Activated naive CD4-positive, alpha-beta T cell treated with anti-CD3 and anti-CD28 coated beads for 36 hours (primary cell): ENCODE measurements at regions not wholly inside any gene's neighbourhood (a gene's known extent, or its start where the extent isn't known, plus 50 kb on each side); places are given as distances from the start of the nearest gene placed in this dataset.

Source experiments
- CTCF ChIA-PET: fragments of 350-600 bp; sonication (Branson Sonifier 250); formaldehyde crosslinking; loops from one replicate; lab custom pipeline; 2021; ENCODE audit warnings: antibody characterized with exemption; lab: Charles Lee
- DNase-seq: peaks from one replicate; pipeline ENCODE4 v3.0.0-alpha.2; 2020
- H3K27ac Mint-ChIP-seq: one replicate; pipeline ENCODE4 v1.8.0; 2021; ENCODE audit warnings: mild to moderate bottlenecking, mixed read lengths
- H3K27me3 Mint-ChIP-seq: one replicate; pipeline ENCODE4 v1.8.0; 2021; ENCODE audit warnings: low read depth, mixed read lengths
- H3K36me3 Mint-ChIP-seq: one replicate; pipeline ENCODE4 v1.8.0; 2021; ENCODE audit warnings: low read depth, mixed read lengths
- H3K4me1 Mint-ChIP-seq: one replicate; pipeline ENCODE4 v1.8.0; 2021; ENCODE audit warnings: low read depth, mixed read lengths
- H3K4me3 Mint-ChIP-seq: one replicate; pipeline ENCODE4 v1.8.0; 2021; ENCODE audit warnings: mild to moderate bottlenecking, moderate library complexity, mixed read lengths
- H3K9me3 Mint-ChIP-seq: one replicate; pipeline ENCODE4 v1.8.0; 2021; ENCODE audit warnings: mixed read lengths
- intact Hi-C: fragments of 100-400 bp; cut with micrococcal nuclease; formaldehyde crosslinking; loops from one replicate; pipeline ENCODE4 v1.15.1; 2023

DNA sequence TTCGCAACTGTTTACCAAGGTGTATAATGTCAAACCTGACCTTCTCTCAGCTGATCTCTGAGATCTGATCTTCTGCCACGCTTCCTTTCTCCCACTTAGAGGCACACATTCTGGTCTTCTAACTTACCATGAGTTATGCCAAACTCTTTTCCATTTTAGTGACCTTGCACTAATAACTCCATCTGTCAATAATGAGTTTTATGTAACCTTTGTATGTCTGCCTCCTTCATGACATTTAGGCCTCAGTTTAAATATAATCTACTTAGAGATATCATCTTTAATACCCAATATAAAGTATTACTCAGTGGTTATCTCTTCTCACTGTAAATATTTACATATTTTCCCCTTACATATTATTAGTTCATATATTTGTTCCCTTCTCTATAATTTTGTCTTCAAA lies 827.5 kb upstream of the PCDH20 start:
- no peak overlapping the region for H3K27ac Mint-ChIP-seq

DNA sequence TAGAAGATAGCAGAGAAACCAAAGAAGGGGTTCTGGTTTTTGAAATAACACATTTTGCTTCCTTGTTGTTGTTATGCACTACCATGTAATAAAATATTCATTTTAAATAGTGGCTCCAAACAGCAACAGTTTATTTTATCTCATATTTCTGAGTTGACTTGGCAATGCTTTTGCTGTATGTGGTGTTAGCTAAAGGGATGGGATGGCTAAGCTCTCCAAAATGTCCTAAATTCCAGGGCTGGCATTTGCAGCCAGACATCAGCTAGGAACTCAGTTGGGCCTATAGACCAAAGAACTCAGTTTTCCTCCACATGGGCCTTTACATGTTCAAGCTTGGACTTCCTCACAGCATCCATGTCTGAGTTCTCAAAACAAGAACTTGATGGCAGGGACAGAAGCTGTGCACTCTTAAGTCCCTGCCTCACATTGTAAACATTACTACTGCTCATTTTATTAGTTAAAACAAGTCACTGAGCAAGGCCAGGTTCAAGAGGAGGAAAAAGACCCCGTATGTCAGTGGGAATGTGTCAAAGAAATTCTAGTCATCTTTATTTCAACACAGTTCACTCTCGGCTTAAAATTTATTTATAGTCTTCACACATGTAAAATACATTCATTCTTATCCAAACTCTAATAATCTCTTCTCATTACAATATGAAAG lies 819.3 kb upstream of the PCDH20 start:
- no peaks in the 10 kb centered on the region for H3K36me3 Mint-ChIP-seq
- DNase-seq: no peak
- H3K4me3 Mint-ChIP-seq: no peak overlapping the region
- intact Hi-C loops: no loop called here
- no peaks in the 10 kb centered on the region for H3K27me3 Mint-ChIP-seq
- H3K27ac Mint-ChIP-seq: no peak overlapping the region
- no peaks in the 10 kb centered on the region for H3K4me1 Mint-ChIP-seq
- no peaks in the 10 kb centered on the region for H3K9me3 Mint-ChIP-seq
- CTCF ChIA-PET: interaction anchor here (1.2 kb wide), 1 partner anchor 1464 kb away, joined by 3 read pairs; no protein-coding TSS in a partner anchor

More for the DNA sequence above, 827.5 kb upstream of the PCDH20 start:
- DNase-seq: no peak
- no peaks in the 10 kb centered on the region for H3K36me3 Mint-ChIP-seq
- no peaks in the 10 kb centered on the region for H3K4me1 Mint-ChIP-seq
- H3K27me3 Mint-ChIP-seq: no peaks in the 10 kb centered on the region
- CTCF ChIA-PET: interaction anchor here (0.7 kb wide), 1 partner anchor 15 kb away, joined by 3 read pairs; no protein-coding TSS in a partner anchor
- intact Hi-C loops: no loop called here
- H3K4me3 Mint-ChIP-seq: no peak overlapping the region
- no peaks in the 10 kb centered on the region for H3K9me3 Mint-ChIP-seq

DNA sequence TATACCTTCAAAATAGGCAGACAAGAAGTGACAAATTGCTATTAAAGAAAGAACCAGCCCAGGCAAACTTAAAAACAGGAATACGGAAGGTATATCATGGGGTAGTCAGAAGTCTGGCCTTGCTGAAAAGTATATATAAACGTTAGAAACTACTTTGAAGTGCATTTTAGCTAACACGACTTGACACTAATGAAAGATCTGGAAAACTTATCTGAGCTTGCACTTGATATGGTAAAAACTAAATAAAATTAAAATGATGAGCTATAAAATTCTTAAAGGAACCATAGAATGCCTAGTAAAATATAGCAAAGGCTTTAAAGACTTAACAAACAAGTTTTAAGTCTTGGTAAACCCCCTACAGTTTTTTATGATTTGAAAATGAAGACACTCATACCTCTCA lies 795.3 kb upstream of the PCDH20 start:
- Mint-ChIP-seq H3K36me3 (no peaks in the 10 kb centered on the region), H3K27me3 (no peaks in the 10 kb centered on the region), H3K4me3 (no peak overlapping the region), H3K27ac (no peak overlapping the region), H3K9me3 (peaks cover 5% of the 10 kb centered on the region), H3K4me1 (no peaks in the 10 kb centered on the region)
- no peak for DNase-seq
- intact Hi-C loops: no loop called here
- CTCF ChIA-PET: interaction anchor here (0.5 to 0.6 kb wide), 2 partner anchors 159 to 1513 kb away, joined by 3 to 4 read pairs; no protein-coding TSS in a partner anchor

DNA sequence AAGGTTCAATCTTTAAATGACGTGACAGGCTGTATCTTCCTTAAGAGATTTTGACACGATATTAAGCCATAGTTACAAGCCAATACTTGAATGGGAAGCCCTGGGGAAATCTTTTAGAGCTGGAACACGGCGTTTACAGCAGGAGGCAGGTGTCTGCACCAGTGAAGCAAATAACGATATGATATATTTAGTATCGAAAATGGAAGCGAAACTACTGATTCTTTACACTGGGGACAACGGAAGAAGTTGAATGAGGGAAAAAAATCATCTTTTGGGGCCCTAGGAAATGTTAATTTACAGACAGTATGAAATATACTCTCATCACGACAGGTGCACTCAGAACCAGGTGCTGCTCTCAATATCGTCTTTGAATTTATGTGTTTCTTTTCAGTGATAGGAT lies 793.9 kb upstream of the PCDH20 start:
- no peaks in the 10 kb centered on the region for H3K27me3 Mint-ChIP-seq
- H3K9me3 Mint-ChIP-seq: peaks cover 12% of the 10 kb centered on the region
- H3K4me3 Mint-ChIP-seq: no peak overlapping the region
- H3K36me3 Mint-ChIP-seq: no peaks in the 10 kb centered on the region
- intact Hi-C loops: no loop called here
- H3K4me1 Mint-ChIP-seq: no peaks in the 10 kb centered on the region
- no peak overlapping the region for H3K27ac Mint-ChIP-seq
- no peak for DNase-seq
- CTCF ChIA-PET: no interaction called here

DNA sequence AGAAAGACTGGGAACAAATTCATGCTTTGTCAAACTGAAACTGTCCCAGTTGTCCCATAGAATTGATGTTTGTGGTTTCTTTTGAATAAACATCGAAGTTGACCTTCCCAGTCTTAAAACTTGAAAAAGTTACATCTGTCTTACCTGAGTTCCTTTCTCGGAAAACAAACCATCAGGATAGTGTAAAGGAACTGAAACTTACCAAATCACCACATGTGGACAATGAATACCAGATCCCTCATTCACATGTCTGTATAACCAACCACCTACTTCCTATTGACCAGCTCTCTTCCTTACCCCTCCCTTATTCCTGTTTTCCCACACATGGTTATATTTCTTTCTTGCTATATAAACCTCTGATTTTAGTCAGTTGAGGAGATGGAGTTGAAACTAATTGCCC lies 791.7 kb upstream of the PCDH20 start:
- no peaks in the 10 kb centered on the region for H3K27me3 Mint-ChIP-seq
- CTCF ChIA-PET: no interaction called here
- peaks cover 15% of the 10 kb centered on the region for H3K9me3 Mint-ChIP-seq
- no peak overlapping the region for H3K4me3 Mint-ChIP-seq
- H3K4me1 Mint-ChIP-seq: no peaks in the 10 kb centered on the region
- intact Hi-C loops: no loop called here
- no peak overlapping the region for H3K27ac Mint-ChIP-seq
- DNase-seq: no peak
- no peaks in the 10 kb centered on the region for H3K36me3 Mint-ChIP-seq

DNA sequence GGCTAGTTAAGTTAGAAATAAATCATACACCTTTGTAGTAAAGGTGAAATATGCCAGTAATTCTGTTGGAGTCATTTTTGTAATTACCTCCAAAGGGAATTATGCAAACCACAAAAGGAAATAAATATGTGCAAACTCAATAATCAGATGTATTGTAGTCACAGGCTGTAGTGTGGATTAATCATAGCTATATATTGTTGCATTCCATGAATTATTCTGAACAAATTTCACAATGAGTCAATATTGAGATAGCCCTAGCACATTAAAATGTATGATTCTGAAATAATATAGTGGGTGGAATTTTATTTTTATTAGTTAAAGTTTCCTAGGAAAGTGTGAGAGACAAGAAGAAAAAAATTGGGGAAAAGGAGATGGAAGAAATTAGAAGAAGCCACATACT lies 790.5 kb upstream of the PCDH20 start:
- no peaks in the 10 kb centered on the region for H3K4me1 Mint-ChIP-seq
- DNase-seq: no peak
- H3K9me3 Mint-ChIP-seq: peaks cover 16% of the 10 kb centered on the region
- CTCF ChIA-PET: no interaction called here
- no peak overlapping the region for H3K4me3 Mint-ChIP-seq
- H3K27me3 Mint-ChIP-seq: no peaks in the 10 kb centered on the region
- no peak overlapping the region for H3K27ac Mint-ChIP-seq
- H3K36me3 Mint-ChIP-seq: no peaks in the 10 kb centered on the region
- intact Hi-C loops: no loop called here

DNA sequence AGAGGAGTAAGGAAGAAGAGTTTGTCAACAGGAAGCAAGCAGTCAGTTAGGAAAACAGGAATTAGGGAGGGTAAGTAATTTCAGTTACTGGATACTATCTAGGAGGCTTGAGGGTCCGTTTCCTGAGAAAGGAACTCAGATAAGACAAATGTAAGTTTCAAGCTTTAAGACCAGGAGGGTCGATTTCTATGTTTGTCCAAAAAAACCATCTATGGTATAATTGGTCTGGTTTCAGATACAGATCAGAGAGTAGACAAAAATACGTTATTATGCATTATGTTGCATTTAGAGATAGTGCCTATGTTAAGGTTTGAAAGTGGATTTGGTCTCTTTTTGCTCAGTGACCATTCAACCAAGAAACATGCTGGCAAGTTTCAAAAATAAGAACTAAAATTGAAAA lies 789.6 kb upstream of the PCDH20 start:
- no peaks in the 10 kb centered on the region for H3K4me1 Mint-ChIP-seq
- DNase-seq: no peak
- no peak overlapping the region for H3K27ac Mint-ChIP-seq
- intact Hi-C loops: no loop called here
- no peak overlapping the region for H3K4me3 Mint-ChIP-seq
- CTCF ChIA-PET: no interaction called here
- H3K36me3 Mint-ChIP-seq: no peaks in the 10 kb centered on the region
- peaks cover 23% of the 10 kb centered on the region for H3K9me3 Mint-ChIP-seq
- no peaks in the 10 kb centered on the region for H3K27me3 Mint-ChIP-seq

DNA sequence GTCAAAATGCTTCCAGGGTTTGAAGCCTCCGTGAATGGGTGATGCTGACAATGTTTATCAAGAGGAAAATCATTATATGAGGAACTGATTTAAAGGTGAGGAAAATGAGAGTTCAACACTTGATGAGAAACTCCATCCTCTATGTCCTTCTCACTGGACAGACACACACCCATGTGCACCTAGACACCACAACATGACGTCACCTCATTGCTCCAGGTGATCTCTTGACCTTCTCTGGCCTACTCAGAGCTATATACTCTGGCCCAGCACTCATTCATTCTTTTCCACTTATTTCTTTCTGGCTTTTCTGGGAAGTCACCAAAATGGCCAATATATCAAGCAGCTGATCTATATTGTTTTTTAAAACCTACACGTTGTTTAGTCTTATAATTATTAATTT lies 778.7 kb upstream of the PCDH20 start:
- Mint-ChIP-seq H3K9me3 (peaks cover 6% of the 10 kb centered on the region), H3K4me1 (no peaks in the 10 kb centered on the region), H3K36me3 (no peaks in the 10 kb centered on the region), H3K27me3 (no peaks in the 10 kb centered on the region), H3K27ac (no peak overlapping the region), H3K4me3 (no peak overlapping the region)
- intact Hi-C loops: no loop called here
- DNase-seq: no peak
- CTCF ChIA-PET: no interaction called here

DNA sequence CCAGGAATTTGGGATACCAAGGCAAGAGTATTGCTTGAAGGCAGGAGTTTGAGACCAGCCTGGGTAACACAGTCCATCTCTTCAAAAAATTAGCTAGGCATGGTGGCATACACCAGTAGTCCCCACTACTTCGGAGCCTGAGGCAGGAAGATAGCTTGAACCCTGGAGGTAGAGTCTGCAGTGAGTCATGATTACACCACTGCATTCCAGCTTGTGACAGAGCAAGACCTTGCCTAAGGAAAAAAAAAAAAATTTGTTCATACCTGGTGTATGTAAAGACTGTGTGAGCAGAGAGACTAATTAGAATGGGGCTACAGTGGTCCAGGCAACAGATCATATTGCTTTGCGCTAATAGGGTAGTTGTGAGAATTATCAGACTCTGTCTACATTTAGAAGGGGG lies 778.3 kb upstream of the PCDH20 start:
- Mint-ChIP-seq H3K4me1 (no peaks in the 10 kb centered on the region), H3K9me3 (peaks cover 6% of the 10 kb centered on the region), H3K27ac (no peak overlapping the region), H3K4me3 (no peak overlapping the region), H3K27me3 (no peaks in the 10 kb centered on the region), H3K36me3 (no peaks in the 10 kb centered on the region)
- intact Hi-C loops: no loop called here
- no peak for DNase-seq
- CTCF ChIA-PET: no interaction called here

DNA sequence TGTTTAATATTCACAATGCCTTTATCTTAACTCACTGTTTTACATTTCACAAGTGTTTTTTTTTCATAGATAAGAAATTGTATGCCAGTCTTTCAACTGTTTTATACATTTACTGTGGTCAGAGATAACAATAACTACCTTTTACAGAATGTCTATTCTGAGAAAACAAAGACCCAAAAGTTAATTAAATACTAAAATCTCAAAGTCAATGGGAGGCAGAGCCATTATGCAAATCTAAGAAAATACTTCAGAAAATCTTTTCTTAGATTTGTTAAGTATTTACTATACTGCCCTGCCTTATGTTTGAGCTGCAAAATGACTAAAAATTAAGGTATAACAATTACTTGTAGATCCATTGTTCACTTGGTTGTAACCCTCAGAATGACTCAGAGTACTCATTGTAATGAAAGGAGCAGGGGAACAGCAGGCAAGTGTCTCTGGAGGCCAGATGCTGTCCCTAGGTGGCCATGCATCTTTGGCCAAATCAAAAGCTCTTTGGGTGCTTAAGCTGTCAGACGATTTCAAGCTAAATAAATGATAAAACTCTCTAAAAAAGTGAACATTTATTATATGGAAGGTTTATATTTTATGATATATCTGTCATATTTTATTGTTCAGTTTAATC lies 770.1 kb upstream of the PCDH20 start:
- CTCF ChIA-PET: no interaction called here
- Mint-ChIP-seq H3K4me1 (no peaks in the 10 kb centered on the region), H3K27ac (no peak overlapping the region), H3K9me3 (peaks cover 3% of the 10 kb centered on the region), H3K4me3 (no peak overlapping the region), H3K27me3 (no peaks in the 10 kb centered on the region), H3K36me3 (no peaks in the 10 kb centered on the region)
- intact Hi-C loops: no loop called here
- DNase-seq: no peak

DNA sequence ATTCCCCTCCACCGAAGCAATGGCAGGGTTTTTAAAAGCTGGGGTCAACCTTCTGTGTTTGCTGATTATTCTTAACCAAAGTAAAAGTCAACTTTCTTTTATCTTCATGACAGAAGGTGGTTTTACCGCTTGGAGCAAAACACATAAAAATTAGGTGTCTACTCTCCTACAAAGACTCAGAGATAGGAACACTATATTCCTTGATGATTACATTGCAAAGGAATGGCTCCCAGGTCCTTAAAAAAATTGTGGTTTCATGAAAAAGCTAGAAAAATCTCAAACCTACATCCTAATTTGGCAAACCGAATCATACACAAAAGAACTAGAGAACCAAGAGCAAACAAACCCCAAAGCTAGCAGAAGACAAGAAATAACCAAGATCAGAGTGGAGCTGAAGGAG lies 760.4 kb upstream of the PCDH20 start:
- CTCF ChIA-PET: no interaction called here
- no peaks in the 10 kb centered on the region for H3K4me1 Mint-ChIP-seq
- intact Hi-C loops: no loop called here
- no peaks in the 10 kb centered on the region for H3K27me3 Mint-ChIP-seq
- H3K36me3 Mint-ChIP-seq: no peaks in the 10 kb centered on the region
- H3K27ac Mint-ChIP-seq: no peak overlapping the region
- DNase-seq: no peak
- no peak overlapping the region for H3K4me3 Mint-ChIP-seq
- H3K9me3 Mint-ChIP-seq: peaks cover 7% of the 10 kb centered on the region

DNA sequence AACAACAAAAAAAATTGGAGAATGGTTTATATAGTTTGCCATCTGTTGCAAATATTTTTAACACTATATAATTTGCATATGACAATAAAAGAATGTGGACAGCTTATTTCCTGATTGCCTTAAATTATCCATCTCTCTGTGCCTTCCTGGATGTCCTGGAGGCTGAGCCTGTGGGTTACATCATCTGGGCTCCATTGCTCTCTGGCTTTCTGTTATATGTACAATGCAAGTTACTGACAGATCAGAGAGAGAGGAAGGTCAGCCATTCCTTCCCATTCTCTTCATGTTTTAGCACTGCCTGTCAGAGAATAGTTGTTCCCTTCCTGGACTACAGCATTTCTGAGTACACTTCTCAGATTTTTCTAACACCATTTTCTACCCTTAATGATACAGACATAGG lies 758.3 kb upstream of the PCDH20 start:
- Mint-ChIP-seq H3K27ac (no peak overlapping the region), H3K4me1 (no peaks in the 10 kb centered on the region)

DNA sequence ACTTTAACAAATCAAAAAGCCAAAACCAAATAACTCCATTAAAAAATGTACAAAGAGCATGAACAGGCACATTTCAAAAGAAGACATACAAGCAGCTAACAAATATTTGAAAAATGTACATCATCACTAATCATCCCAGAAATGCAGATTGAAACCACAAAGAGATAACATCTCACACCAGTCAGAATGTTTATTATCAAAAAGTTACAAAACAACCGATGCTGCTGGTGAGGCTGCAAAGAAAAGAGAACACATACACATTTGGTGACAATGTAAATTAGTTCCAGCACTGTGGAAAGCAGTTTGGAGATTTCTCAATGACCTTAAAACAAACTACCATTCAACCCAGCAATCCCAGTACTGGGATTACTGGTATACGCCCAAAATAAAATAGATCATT lies 756.0 kb upstream of the PCDH20 start:
- Mint-ChIP-seq H3K27ac (no peak overlapping the region), H3K36me3 (no peaks in the 10 kb centered on the region), H3K4me3 (no peak overlapping the region), H3K27me3 (no peaks in the 10 kb centered on the region), H3K4me1 (no peaks in the 10 kb centered on the region), H3K9me3 (peaks cover 8% of the 10 kb centered on the region)
- DNase-seq: no peak
- intact Hi-C loops: no loop called here
- CTCF ChIA-PET: no interaction called here

More for the DNA sequence above, 758.3 kb upstream of the PCDH20 start:
- intact Hi-C loops: no loop called here
- Mint-ChIP-seq H3K36me3 (no peaks in the 10 kb centered on the region), H3K9me3 (peaks cover 12% of the 10 kb centered on the region), H3K4me3 (no peak overlapping the region), H3K27me3 (no peaks in the 10 kb centered on the region)
- no peak for DNase-seq
- CTCF ChIA-PET: no interaction called here
